Astrocyte (in vitro differentiated cells and primary cell): ENCODE measurements at regions not wholly inside any gene's neighbourhood (a gene's known extent, or its start where the extent isn't known, plus 50 kb on each side); places are given as distances from the start of the nearest gene placed in this dataset.
A peak's percentile ranks its signal among the peaks of the same experiment; 100 is the strongest.

Experiments used
- DNase-seq: peaks from one replicate; pipeline ENCODE4 v3.0.0-alpha.2; 2010; ENCODE audit warnings: low read depth
- FAIRE-seq: peaks from 2 replicates; lab custom pipeline; 2011; peaks lifted over from hg19 to GRCh38; lab: Jason Lieb, UNC
- H2AFZ ChIP-seq: 2 replicates; pipeline ENCODE4 v1.6.0; 2012; ENCODE audit warnings: low read depth, low read length, inconsistent platforms
- H3K27ac ChIP-seq: 2 replicates; pipeline ENCODE4 v1.5.1; 2011; ENCODE audit warnings: low read depth, low read length, inconsistent platforms
- H3K27me3 ChIP-seq: 2 replicates; pipeline ENCODE4 v1.6.0; 2011; ENCODE audit warnings: low read length, inconsistent platforms; ENCODE audit not compliant: insufficient read depth
- H3K36me3 ChIP-seq: 2 replicates; pipeline ENCODE4 v1.5.1; 2011; ENCODE audit warnings: low read length, inconsistent platforms; ENCODE audit not compliant: insufficient read depth
- H3K4me1 ChIP-seq: 2 replicates; pipeline ENCODE4 v1.5.1; 2011; ENCODE audit warnings: low read length, inconsistent platforms; ENCODE audit not compliant: insufficient read depth
- H3K4me2 ChIP-seq: 2 replicates; pipeline ENCODE4 v1.6.0; 2012; ENCODE audit warnings: low read length, inconsistent platforms
- H3K4me3 ChIP-seq: 2 replicates; pipeline ENCODE4 v1.5.1; 2011; ENCODE audit warnings: low read depth, mild to moderate bottlenecking, low read length, inconsistent platforms; ENCODE audit not compliant: insufficient read depth
- H3K79me2 ChIP-seq: 2 replicates; pipeline ENCODE4 v1.6.0; 2012; ENCODE audit warnings: mild to moderate bottlenecking, low read length, inconsistent platforms; ENCODE audit not compliant: insufficient read depth
- H3K9ac ChIP-seq: 2 replicates; pipeline ENCODE4 v1.6.0; 2012; ENCODE audit warnings: mild to moderate bottlenecking, low read length, inconsistent platforms
- H3K9me3 ChIP-seq: 2 replicates; pipeline ENCODE4 v1.5.1; 2012; ENCODE audit warnings: low read depth, mild to moderate bottlenecking, low read length, inconsistent platforms; ENCODE audit not compliant: insufficient read depth
- H4K20me1 ChIP-seq: 2 replicates; pipeline ENCODE4 v1.6.0; 2012; ENCODE audit warnings: low read length, inconsistent platforms; ENCODE audit not compliant: insufficient read depth
- H3K27ac Mint-ChIP-seq: one replicate; pipeline ENCODE4 v1.8.0; 2021; ENCODE audit warnings: mild to moderate bottlenecking, mixed read lengths; ENCODE audit not compliant: unreplicated experiment
- H3K27me3 Mint-ChIP-seq: one replicate; pipeline ENCODE4 v1.8.0; 2021; ENCODE audit warnings: low read depth, mixed read lengths; ENCODE audit not compliant: unreplicated experiment
- H3K36me3 Mint-ChIP-seq: one replicate; pipeline ENCODE4 v1.8.0; 2021; ENCODE audit warnings: low read depth, mixed read lengths; ENCODE audit not compliant: unreplicated experiment
- H3K4me1 Mint-ChIP-seq: one replicate; pipeline ENCODE4 v1.8.0; 2021; ENCODE audit warnings: low read depth, mixed read lengths; ENCODE audit not compliant: unreplicated experiment
- H3K4me3 Mint-ChIP-seq: one replicate; pipeline ENCODE4 v1.8.0; 2021; ENCODE audit warnings: mild to moderate bottlenecking, moderate library complexity, mixed read lengths; ENCODE audit not compliant: unreplicated experiment
- H3K9me3 Mint-ChIP-seq: one replicate; pipeline ENCODE4 v1.8.0; 2021; ENCODE audit warnings: mild to moderate bottlenecking, mixed read lengths; ENCODE audit not compliant: unreplicated experiment
- CTCF ChIP-seq: IDR thresholded peaks from 2 replicates; pipeline ENCODE4 v1.5.1; 2011; ENCODE audit warnings: low read depth, mild to moderate bottlenecking, inconsistent platforms, low read length, moderate library complexity; ENCODE audit not compliant: insufficient read depth
- EZH2 ChIP-seq: IDR thresholded peaks from 2 replicates; pipeline ENCODE4 v1.6.1; 2012; ENCODE audit warnings: mild to moderate bottlenecking, low read length, inconsistent platforms; ENCODE audit not compliant: insufficient read depth

GRCh38 chr2:37447446-37447845 is 103.0 kb downstream of the QPCT start:
- Histone ChIP-seq H3K4me1 (peaks cover 4% of the 10 kb centered on the region), H3K36me3 (no peaks in the 10 kb centered on the region), H4K20me1 (no peaks in the 10 kb centered on the region), H3K27me3 (no peaks in the 10 kb centered on the region), H3K9me3 (no peaks in the 10 kb centered on the region), H3K4me3 (no peak overlapping the region), H3K79me2 (no peaks in the 10 kb centered on the region), H3K9ac (no peak overlapping the region), H3K4me2 (no peak overlapping the region), H3K27ac (no peak overlapping the region), H2AFZ (no peak overlapping the region)
- Mint-ChIP-seq H3K36me3 (no peaks in the 10 kb centered on the region), H3K27me3 (peaks cover 3% of the 10 kb centered on the region), H3K4me3 (no peak overlapping the region), H3K9me3 (no peaks in the 10 kb centered on the region), H3K4me1 (peaks cover 2% of the 10 kb centered on the region), H3K27ac (no peak overlapping the region)
- FAIRE-seq (no peak), DNase-seq (no peak)
- TF ChIP-seq EZH2 (no peak), CTCF (no peak)

GRCh38 chr2:37448342-37449120 is 104.1 kb downstream of the QPCT start:
- Mint-ChIP-seq H3K27ac (no peak overlapping the region), H3K36me3 (no peaks in the 10 kb centered on the region), H3K4me1 (peaks cover 2% of the 10 kb centered on the region), H3K4me3 (no peak overlapping the region), H3K9me3 (peaks cover 2% of the 10 kb centered on the region), H3K27me3 (peaks cover 3% of the 10 kb centered on the region)
- no peak for TF ChIP-seq EZH2
- TF ChIP-seq CTCF = no peak
- H4K20me1 ChIP-seq = no peaks in the 10 kb centered on the region
- H3K27me3 ChIP-seq = no peaks in the 10 kb centered on the region
- H3K79me2 ChIP-seq = no peaks in the 10 kb centered on the region
- peaks cover 4% of the 10 kb centered on the region for H3K4me1 ChIP-seq
- no peaks in the 10 kb centered on the region for H3K36me3 ChIP-seq
- H3K4me3 ChIP-seq = no peak overlapping the region
- DNase-seq (peak; percentile 32), FAIRE-seq (no peak)
- H3K27ac ChIP-seq = no peak overlapping the region
- H3K4me2 ChIP-seq = no peak overlapping the region
- no peak overlapping the region for H2AFZ ChIP-seq
- H3K9me3 ChIP-seq = no peaks in the 10 kb centered on the region
- H3K9ac ChIP-seq = no peak overlapping the region

- Histone ChIP-seq H3K4me2 (peak overlapping the region; percentile 55), H3K36me3 (no peaks in the 10 kb centered on the region)
- peaks cover 2% of the 10 kb centered on the region for H3K9me3 Mint-ChIP-seq
These were observed 105.4 kb downstream of the QPCT start for GRCh38 chr2:37449761-37450296.

More at GRCh38 chr2:37449761-37450296, 105.4 kb downstream of the QPCT start:
- H3K4me3 ChIP-seq = no peak overlapping the region
- no peak for TF ChIP-seq CTCF
- no peak for TF ChIP-seq EZH2
- DNase-seq (peak; percentile 89), FAIRE-seq (no peak)
- H3K79me2 ChIP-seq = no peaks in the 10 kb centered on the region
- Mint-ChIP-seq H3K27ac (no peak overlapping the region), H3K27me3 (peaks cover 3% of the 10 kb centered on the region), H3K4me1 (peaks cover 2% of the 10 kb centered on the region), H3K36me3 (no peaks in the 10 kb centered on the region), H3K4me3 (no peak overlapping the region)
- no peaks in the 10 kb centered on the region for H4K20me1 ChIP-seq
- H3K27ac ChIP-seq = no peak overlapping the region
- peaks cover 7% of the 10 kb centered on the region for H3K4me1 ChIP-seq
- H3K9me3 ChIP-seq = no peaks in the 10 kb centered on the region
- no peak overlapping the region for H3K9ac ChIP-seq
- H3K27me3 ChIP-seq = no peaks in the 10 kb centered on the region
- H2AFZ ChIP-seq = no peak overlapping the region
